GM21528 (cell line): ENCODE measurements at regions not wholly inside any gene's neighbourhood (a gene's known extent, or its start where the extent isn't known, plus 50 kb on each side); places are given as distances from the start of the nearest gene placed in this dataset.
"Not testable (repeated sequence)": the region's sequence is repeated elsewhere in the genome, so short reads cannot be mapped to it uniquely, and the experiment has no call there.

Source experiments
- ATAC-seq: cut with Tn5 transposase; IDR thresholded peaks from one replicate; pipeline ENCODE4 v1.9.1; 2021; ENCODE audit warnings: mild to moderate bottlenecking, moderate library complexity; ENCODE audit not compliant: unreplicated experiment, low FRiP score

- ATAC-seq: no peak
Observed at GRCh38 chr3:82558081-82558480, 796.6 kb upstream of the GBE1 start.

DNA sequence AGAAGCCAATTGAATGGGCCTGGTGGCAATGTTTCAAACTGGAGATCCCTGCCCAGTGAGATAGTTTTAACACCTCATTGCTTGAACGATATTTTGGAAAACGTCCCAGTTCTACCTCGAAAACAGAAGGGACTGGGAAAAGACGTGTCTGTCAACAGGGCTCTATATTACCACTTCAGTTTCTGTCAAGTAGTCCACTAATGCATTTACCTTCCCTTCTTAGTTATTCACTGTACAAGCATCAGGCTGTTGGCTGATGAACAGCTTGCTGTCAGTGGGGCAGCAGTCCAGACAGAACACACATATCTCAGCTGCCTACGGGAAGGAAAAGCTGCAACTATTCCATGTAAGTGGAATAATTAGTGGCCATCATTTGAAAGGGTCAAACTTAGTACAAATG lies 794.7 kb upstream of the GBE1 start:
- no peak for ATAC-seq

DNA sequence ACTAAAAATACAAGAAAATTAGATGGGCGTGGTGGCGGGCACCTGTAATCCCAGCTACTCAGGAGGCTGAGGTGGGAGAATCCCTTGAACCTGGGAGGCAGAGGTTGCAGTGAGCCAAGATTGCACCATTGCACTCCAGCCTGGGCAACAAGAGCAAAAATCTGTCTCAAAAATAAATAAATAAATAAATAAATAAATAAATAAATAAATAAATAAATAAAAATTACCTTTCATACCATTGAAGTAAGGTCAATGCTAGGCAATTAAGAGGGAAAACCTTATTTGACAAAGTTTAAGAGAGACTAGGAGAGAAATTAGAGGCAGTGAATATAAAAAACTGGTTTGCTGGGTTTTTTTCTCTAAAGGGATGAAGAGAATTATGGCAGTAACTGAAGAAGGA lies 781.1 kb upstream of the GBE1 start:
- ATAC-seq: not testable (repeated sequence)

- no peak for ATAC-seq
Observed at GRCh38 chr3:82521657-82522056, 760.2 kb upstream of the GBE1 start.

GRCh38 chr3:82520846-82521245 lies 759.4 kb upstream of the GBE1 start:
- no peak for ATAC-seq

- no peak for ATAC-seq
Observed at GRCh38 chr3:82509951-82510603, 748.6 kb upstream of the GBE1 start.

GRCh38 chr3:82509106-82509842 lies 747.8 kb upstream of the GBE1 start:
- no peak for ATAC-seq

- no peak for ATAC-seq
Observed at GRCh38 chr3:82506204-82506603, 744.8 kb upstream of the GBE1 start.

DNA sequence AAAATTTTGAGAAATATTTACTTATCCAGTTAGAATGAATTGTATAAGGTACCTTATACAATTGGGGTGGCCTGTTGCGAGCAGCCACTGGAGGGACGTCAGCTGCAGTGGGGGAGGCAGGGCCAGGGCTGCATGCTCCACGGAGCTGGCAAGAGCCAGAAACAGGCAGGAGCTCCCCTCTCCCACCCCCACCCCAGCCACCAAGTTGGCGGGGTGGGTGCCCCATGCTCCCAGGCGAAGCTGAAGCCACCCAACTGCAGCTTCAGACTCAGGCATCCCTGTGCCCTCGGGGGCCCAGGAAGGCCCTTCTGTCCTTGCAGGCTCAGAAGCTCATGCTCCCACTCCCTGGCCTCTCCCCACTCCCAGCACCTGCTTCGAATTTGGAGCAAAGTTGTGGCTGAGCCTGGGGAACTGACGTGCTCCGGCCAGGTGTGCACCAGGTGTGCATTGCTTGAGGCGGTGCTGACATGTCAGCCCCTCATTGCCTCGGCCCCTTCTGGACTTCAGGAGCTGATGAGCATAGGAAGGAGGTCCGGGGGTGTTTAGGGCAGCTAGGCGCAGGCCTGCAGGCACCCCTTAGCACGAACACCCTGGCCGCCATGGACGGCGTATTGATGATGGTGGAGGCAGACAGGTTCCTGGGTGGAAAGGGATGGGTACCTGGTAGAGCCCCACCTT lies 743.8 kb upstream of the GBE1 start:
- ATAC-seq: no peak

DNA sequence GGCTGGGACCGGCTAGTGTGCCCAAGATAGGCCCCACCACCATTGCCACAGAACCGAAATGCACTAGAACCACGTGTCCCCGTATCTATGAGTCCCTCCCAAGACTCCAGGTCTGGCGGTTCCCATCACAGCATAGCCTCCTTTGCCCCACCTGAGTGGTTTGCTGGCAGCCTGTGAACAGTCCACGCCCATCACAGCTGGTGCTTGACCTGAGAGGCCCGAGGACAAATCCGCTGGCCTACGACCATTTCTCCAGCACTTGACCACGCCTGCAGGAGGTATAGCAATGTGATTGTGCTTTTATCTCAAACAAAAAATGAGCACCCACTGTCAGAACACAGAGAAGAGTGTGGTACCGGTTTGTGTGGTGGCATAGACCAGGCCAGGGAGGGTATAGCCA lies 736.7 kb upstream of the GBE1 start:
- no peak for ATAC-seq

- ATAC-seq: no peak
Observed at GRCh38 chr3:82496890-82497560, 735.6 kb upstream of the GBE1 start.

DNA sequence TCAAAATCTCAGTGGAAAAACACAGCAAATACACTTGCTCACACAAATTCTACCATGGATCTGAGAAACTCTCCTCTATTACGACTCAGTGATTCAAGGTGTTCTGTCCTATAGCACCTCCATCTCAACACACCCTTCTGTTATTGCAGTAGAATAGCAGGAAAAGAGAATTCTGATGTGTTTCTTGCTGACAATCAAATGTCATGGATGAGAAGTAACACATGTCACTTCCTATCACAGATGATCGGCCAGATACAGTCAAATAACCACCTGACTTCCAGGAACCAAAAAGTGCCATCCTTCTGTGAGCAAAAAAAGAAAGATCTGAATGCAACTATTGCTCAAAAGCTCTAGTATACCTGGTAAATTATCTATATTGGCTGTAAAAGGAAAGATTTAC lies 734.2 kb upstream of the GBE1 start:
- no peak for ATAC-seq

DNA sequence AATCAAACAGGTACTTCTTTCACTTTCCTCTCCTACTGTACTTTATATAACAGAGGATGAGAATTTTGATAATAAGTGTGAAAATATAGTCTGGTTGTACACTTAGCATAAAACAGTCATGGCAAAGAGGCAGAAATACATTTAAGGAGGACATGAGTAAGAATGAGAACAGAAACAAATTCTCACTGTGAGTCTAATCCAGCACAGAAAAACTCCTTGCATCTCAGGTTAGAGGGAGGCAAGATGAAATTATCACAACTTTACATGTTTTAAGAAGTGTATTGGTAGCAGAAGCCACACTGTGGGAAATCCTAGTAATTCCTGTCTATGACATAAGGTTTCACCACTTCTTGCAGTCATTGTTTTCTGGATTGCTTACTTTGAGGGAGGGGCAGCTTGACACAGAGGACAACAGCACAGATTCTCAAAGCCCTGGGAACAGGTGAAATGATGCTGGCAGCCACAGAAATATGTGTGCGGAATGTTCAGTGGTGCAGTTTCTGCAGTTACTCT lies 733.6 kb upstream of the GBE1 start:
- no peak for ATAC-seq

- no peak for ATAC-seq
Observed at GRCh38 chr3:82493858-82494257, 732.4 kb upstream of the GBE1 start.

- ATAC-seq: no peak
Observed at GRCh38 chr3:82475306-82475705, 713.9 kb upstream of the GBE1 start.

GRCh38 chr3:82474711-82475110 lies 713.3 kb upstream of the GBE1 start:
- no peak for ATAC-seq

- ATAC-seq: no peak
Observed at GRCh38 chr3:82473864-82474541, 712.6 kb upstream of the GBE1 start.

- ATAC-seq: no peak
Observed at GRCh38 chr3:82467051-82467450, 705.6 kb upstream of the GBE1 start.

DNA sequence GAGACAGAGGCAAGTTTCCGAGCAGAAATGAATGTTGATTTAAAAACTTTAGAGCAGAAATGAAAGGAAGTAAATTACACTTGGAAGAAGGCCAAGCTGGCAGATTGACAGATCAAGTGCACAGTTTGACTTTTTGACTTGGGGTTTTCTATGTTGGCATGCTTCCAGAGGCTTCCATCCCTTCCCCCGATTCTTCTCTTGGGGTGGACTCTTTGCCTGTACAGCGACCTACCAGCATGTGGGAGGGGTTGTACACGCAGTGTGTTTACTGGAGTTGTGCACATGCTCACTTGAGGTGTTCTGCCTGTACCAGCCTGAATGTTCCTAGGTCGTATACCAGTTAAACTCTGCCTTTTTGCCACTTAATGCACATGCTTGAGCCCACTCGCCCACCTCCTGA lies 701.5 kb upstream of the GBE1 start:
- ATAC-seq: no peak

GRCh38 chr3:82461049-82461889 lies 699.8 kb upstream of the GBE1 start:
- ATAC-seq: no peak
